GM21526 (cell line): ENCODE measurements at regions not wholly inside any gene's neighbourhood (a gene's known extent, or its start where the extent isn't known, plus 50 kb on each side); places are given as distances from the start of the nearest gene placed in this dataset.

Source experiments
- ATAC-seq: cut with Tn5 transposase; IDR thresholded peaks from one replicate; pipeline ENCODE4 v1.9.1; 2021; ENCODE audit warnings: moderate library complexity; ENCODE audit not compliant: unreplicated experiment, low FRiP score

- no peak for ATAC-seq
Observed at GRCh38 chr2:60329225-60329624, 224.2 kb downstream of the BCL11A start.

GRCh38 chr2:60324536-60324935 is 228.9 kb downstream of the BCL11A start:
- ATAC-seq, result no peak

GRCh38 chr2:60321816-60322215 is 231.6 kb downstream of the BCL11A start:
- no peak for ATAC-seq

GRCh38 chr2:60320724-60321123 is 232.7 kb downstream of the BCL11A start:
- no peak for ATAC-seq

- ATAC-seq, result no peak
Observed at GRCh38 chr2:60319031-60319547, 234.4 kb downstream of the BCL11A start.

- no peak for ATAC-seq
Observed at GRCh38 chr2:60318544-60318943, 234.9 kb downstream of the BCL11A start.

GRCh38 chr2:60317844-60318243 is 235.6 kb downstream of the BCL11A start:
- ATAC-seq, result peak; percentile 82

GRCh38 chr2:60317034-60317386 is 236.4 kb downstream of the BCL11A start:
- ATAC-seq, result no peak

GRCh38 chr2:60316381-60317033 is 236.9 kb downstream of the BCL11A start:
- no peak for ATAC-seq

GRCh38 chr2:60313470-60314172 is 239.8 kb downstream of the BCL11A start:
- no peak for ATAC-seq

GRCh38 chr2:60312618-60313017 is 240.8 kb downstream of the BCL11A start:
- peak; percentile 55 for ATAC-seq

- peak; percentile 59 for ATAC-seq
Observed at GRCh38 chr2:60311524-60311923, 241.9 kb downstream of the BCL11A start.

GRCh38 chr2:60309941-60310660 is 243.4 kb downstream of the BCL11A start:
- no peak for ATAC-seq

- no peak for ATAC-seq
Observed at GRCh38 chr2:60309336-60309735, 244.1 kb downstream of the BCL11A start.

GRCh38 chr2:60306267-60306861 is 247.1 kb downstream of the BCL11A start:
- ATAC-seq, result no peak

GRCh38 chr2:60303680-60304079 is 249.8 kb downstream of the BCL11A start:
- no peak for ATAC-seq

GRCh38 chr2:60302377-60303126 is 250.9 kb downstream of the BCL11A start:
- no peak for ATAC-seq

GRCh38 chr2:60301726-60302125 is 251.7 kb downstream of the BCL11A start:
- ATAC-seq, result no peak

- ATAC-seq, result no peak
Observed at GRCh38 chr2:60299179-60299578, 254.3 kb downstream of the BCL11A start.

- no peak for ATAC-seq
Observed at GRCh38 chr2:60298006-60298696, 255.3 kb downstream of the BCL11A start.
